ENCODE measurements at regions not wholly inside any gene's neighbourhood (a gene's known extent, or its start where the extent isn't known, plus 50 kb on each side); places are given as distances from the start of the nearest gene placed in this dataset.

DNA sequence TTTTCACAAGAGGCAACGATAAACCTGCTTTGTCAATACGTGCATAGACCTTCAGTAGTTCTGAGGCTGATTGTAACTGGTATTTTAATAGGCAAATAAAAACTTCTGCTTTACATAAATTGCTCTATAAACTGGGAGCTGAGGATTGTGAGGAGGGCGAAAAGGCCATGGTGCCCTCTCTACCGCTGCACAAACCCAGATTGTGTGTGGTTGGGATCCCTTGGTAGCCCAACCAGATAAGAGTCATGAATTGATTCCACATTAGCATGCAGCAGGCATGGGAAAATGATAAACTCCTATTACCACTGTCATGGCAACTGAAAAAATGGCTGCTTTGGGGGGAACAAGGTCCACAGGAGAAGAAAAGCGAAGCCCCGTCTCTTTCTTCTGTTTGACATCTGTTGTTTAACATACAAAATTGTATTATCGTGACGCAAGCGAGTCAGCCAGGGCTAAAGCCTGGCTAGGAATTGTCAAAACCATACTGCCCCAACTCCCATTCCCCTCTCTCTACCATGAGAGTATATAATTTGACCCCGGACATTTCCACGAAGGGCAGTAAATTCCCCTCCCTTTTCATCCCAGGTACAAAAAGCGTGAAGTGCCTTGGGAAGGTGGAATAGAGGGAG is 157.8 kb upstream of the SALL4 start:
- no peaks in the 10 kb centered on the region for H4K20me1 ChIP-seq (ENCODE audit: control insufficient read depth, extremely low read depth, insufficient read depth, low read length)
- no peaks in the 10 kb centered on the region for H3K79me2 ChIP-seq (ENCODE audit: control insufficient read depth, insufficient read depth, low read length)
- no peak overlapping the region for H2AFZ ChIP-seq (ENCODE audit: control insufficient read depth, low read length)
- H3K9me1 ChIP-seq (ENCODE audit: control insufficient read depth, extremely low read depth, insufficient read depth, low read length): no peaks in the 10 kb centered on the region
- no peak overlapping the region for H3K9ac ChIP-seq (ENCODE audit: control insufficient read depth, extremely low read depth, insufficient read depth, low read length)
- dilution Hi-C loops (cut with MboI; ENCODE audit: extremely low pct_ligation_motif_present, low sequenced_read_pairs): no loop called here
- TF ChIP-seq EZH2 (IDR thresholded peaks at IDR 0.05; ENCODE audit: low read length): no peak
- TF ChIP-seq, protein P1, sequence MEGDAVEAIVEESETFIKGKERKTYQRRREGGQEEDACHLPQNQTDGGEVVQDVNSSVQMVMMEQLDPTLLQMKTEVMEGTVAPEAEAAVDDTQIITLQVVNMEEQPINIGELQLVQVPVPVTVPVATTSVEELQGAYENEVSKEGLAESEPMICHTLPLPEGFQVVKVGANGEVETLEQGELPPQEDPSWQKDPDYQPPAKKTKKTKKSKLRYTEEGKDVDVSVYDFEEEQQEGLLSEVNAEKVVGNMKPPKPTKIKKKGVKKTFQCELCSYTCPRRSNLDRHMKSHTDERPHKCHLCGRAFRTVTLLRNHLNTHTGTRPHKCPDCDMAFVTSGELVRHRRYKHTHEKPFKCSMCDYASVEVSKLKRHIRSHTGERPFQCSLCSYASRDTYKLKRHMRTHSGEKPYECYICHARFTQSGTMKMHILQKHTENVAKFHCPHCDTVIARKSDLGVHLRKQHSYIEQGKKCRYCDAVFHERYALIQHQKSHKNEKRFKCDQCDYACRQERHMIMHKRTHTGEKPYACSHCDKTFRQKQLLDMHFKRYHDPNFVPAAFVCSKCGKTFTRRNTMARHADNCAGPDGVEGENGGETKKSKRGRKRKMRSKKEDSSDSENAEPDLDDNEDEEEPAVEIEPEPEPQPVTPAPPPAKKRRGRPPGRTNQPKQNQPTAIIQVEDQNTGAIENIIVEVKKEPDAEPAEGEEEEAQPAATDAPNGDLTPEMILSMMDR (optimal IDR thresholded peaks at IDR 0.05 in 1 of 3, IDR thresholded peaks at IDR 0.05 in 1 of 3, conservative IDR thresholded peaks at IDR 0.05 in 1 of 3; ENCODE audit: extremely low read depth in 1 of 3, insufficient read depth in 2 of 3, low read length in 3 of 3): no peak
- no peaks in the 10 kb centered on the region for H3K36me3 ChIP-seq (ENCODE audit: control insufficient read depth in 2 of 2, extremely low read depth in 1 of 2, insufficient read depth in 2 of 2, low read length in 2 of 2)
- no peaks in the 10 kb centered on the region for H3K4me1 ChIP-seq (ENCODE audit: control insufficient read depth, extremely low read depth, insufficient read depth, low read length)
- no peaks in the 10 kb centered on the region for H3K9me3 ChIP-seq (ENCODE audit: control insufficient read depth, low read depth, low read length)
- no peak overlapping the region for H3K27ac ChIP-seq (ENCODE audit: control insufficient read depth, insufficient read depth, low read length)
- no peak overlapping the region for H3K4me3 ChIP-seq (ENCODE audit: control insufficient read depth in 2 of 3, extremely low read depth in 1 of 3, insufficient read depth in 2 of 3, low read depth in 1 of 3, low read length in 3 of 3)
- no peak for DNase-seq (ENCODE audit: low read depth, low spot score)
- FAIRE-seq: no peak
- H3K27me3 ChIP-seq (ENCODE audit: control insufficient read depth, extremely low read depth, insufficient read depth, low read length): no peaks in the 10 kb centered on the region
- H3K4me2 ChIP-seq (ENCODE audit: control insufficient read depth, extremely low read depth, insufficient read depth, low read depth, low read length): no peak overlapping the region

DNA sequence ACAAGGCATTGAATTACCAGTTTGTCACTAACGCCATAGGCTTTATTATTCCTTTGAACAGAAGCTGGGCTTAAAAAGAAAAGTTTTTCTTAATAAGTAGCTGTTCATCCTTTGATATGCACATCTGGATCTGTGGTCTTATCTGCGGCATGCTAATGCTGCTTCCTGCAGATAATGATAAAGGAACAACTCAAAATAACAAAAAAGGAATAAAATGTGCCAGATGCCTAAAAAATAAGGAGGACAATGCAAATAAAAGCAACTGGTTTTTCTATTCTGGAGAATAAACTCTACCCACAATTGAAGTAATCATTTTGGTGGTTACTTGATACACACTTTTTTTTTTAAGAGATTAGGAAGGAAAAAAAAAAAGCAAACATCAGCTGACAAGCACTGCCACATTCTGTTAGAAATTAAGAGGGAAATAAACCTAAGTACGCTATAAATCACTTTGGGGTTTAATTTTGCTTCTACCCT is 156.8 kb upstream of the SALL4 start:
- Histone ChIP-seq H3K27ac (ENCODE audit: control insufficient read depth, insufficient read depth, low read length) (no peak overlapping the region), H3K4me2 (ENCODE audit: control insufficient read depth, extremely low read depth, insufficient read depth, low read depth, low read length) (no peak overlapping the region), H3K9me1 (ENCODE audit: control insufficient read depth, extremely low read depth, insufficient read depth, low read length) (no peaks in the 10 kb centered on the region), H4K20me1 (ENCODE audit: control insufficient read depth, extremely low read depth, insufficient read depth, low read length) (no peaks in the 10 kb centered on the region), H2AFZ (ENCODE audit: control insufficient read depth, low read length) (no peak overlapping the region), H3K36me3 (ENCODE audit: control insufficient read depth in 2 of 2, extremely low read depth in 1 of 2, insufficient read depth in 2 of 2, low read length in 2 of 2) (no peaks in the 10 kb centered on the region), H3K4me1 (ENCODE audit: control insufficient read depth, extremely low read depth, insufficient read depth, low read length) (no peaks in the 10 kb centered on the region), H3K79me2 (ENCODE audit: control insufficient read depth, insufficient read depth, low read length) (no peaks in the 10 kb centered on the region), H3K4me3 (ENCODE audit: control insufficient read depth in 2 of 3, extremely low read depth in 1 of 3, insufficient read depth in 2 of 3, low read depth in 1 of 3, low read length in 3 of 3) (no peak overlapping the region), H3K9me3 (ENCODE audit: control insufficient read depth, low read depth, low read length) (no peaks in the 10 kb centered on the region), H3K9ac (ENCODE audit: control insufficient read depth, extremely low read depth, insufficient read depth, low read length) (no peak overlapping the region), H3K27me3 (ENCODE audit: control insufficient read depth, extremely low read depth, insufficient read depth, low read length) (no peaks in the 10 kb centered on the region)
- TF ChIP-seq, protein P1 (optimal IDR thresholded peaks at IDR 0.05 in 1 of 3, IDR thresholded peaks at IDR 0.05 in 1 of 3, conservative IDR thresholded peaks at IDR 0.05 in 1 of 3; ENCODE audit: extremely low read depth in 1 of 3, insufficient read depth in 2 of 3, low read length in 3 of 3): no peak
- no peak for TF ChIP-seq EZH2 (IDR thresholded peaks at IDR 0.05; ENCODE audit: low read length)
- FAIRE-seq (no peak), DNase-seq (ENCODE audit: low read depth, low spot score) (no peak)
- dilution Hi-C loops (cut with MboI; ENCODE audit: extremely low pct_ligation_motif_present, low sequenced_read_pairs): no loop called here
